Caco-2 (cell line): ENCODE measurements at regions not wholly inside any gene's neighbourhood (a gene's known extent, or its start where the extent isn't known, plus 50 kb on each side); places are given as distances from the start of the nearest gene placed in this dataset.

Source experiments
- BruUV-seq: library from RNA; stranded (reverse); fragments of 400-500 nt; replicated peaks from 2 replicates; lab custom pipeline; 2021; lab: Mats Ljungman, UMichigan
- CTCF ChIA-PET: fragments of 300-600 bp; sonication (Branson Sonifier 250); formaldehyde crosslinking; loops from one replicate; lab custom pipeline; 2022; ENCODE audit warnings: antibody characterized with exemption; lab: Charles Lee
- POLR2A ChIA-PET: fragments of 300-600 bp; sonication (Branson Sonifier 250); formaldehyde crosslinking; loops from one replicate; lab custom pipeline; 2022; ENCODE audit warnings: antibody characterized with exemption; lab: Charles Lee
- DNase-seq, 2 experiments: peaks; one replicate each; pipeline versions ENCODE4 v3.0.0 to v3.0.0-alpha.2; 2020 to 2022
- H3K27me3 ChIP-seq: replicated peaks from 2 replicates; pipeline ENCODE4 v1.6.0; 2011; ENCODE audit warnings: low read length; ENCODE audit not compliant: control insufficient read depth, insufficient read depth
- H3K36me3 ChIP-seq: 2 replicates; pipeline ENCODE4 v1.5.1; 2011; ENCODE audit warnings: low read length; ENCODE audit not compliant: control insufficient read depth, insufficient read depth
- H3K4me1 ChIP-seq: fragments of 250-450 bp; sonication (Bioruptor Pico); 2 replicates; pipeline ENCODE4 v1.5.1; 2020; ENCODE audit warnings: mild to moderate bottlenecking
- H3K4me3 ChIP-seq: 2 replicates; pipeline ENCODE4 v1.5.1; 2011; ENCODE audit warnings: low read depth, mild to moderate bottlenecking, control low read depth, low read length
- H3K9me3 ChIP-seq: fragments of 250-450 bp; sonication (Bioruptor Pico); 2 replicates; pipeline ENCODE4 v1.5.1; 2020; ENCODE audit warnings: mild to moderate bottlenecking, moderate library complexity
- H3K27ac Mint-ChIP-seq: one replicate; pipeline ENCODE4 v1.8.0; 2022; ENCODE audit warnings: mixed read lengths; ENCODE audit not compliant: unreplicated experiment
- H3K27me3 Mint-ChIP-seq: one replicate; pipeline ENCODE4 v1.8.0; 2022; ENCODE audit warnings: mixed read lengths; ENCODE audit not compliant: insufficient read depth, unreplicated experiment
- H3K36me3 Mint-ChIP-seq: one replicate; pipeline ENCODE4 v1.8.0; 2022; ENCODE audit warnings: mild to moderate bottlenecking, mixed read lengths; ENCODE audit not compliant: insufficient read depth, unreplicated experiment
- H3K4me1 Mint-ChIP-seq: one replicate; pipeline ENCODE4 v1.8.0; 2022; ENCODE audit warnings: low read depth, mixed read lengths; ENCODE audit not compliant: unreplicated experiment
- H3K4me3 Mint-ChIP-seq: one replicate; pipeline ENCODE4 v1.8.0; 2022; ENCODE audit warnings: mild to moderate bottlenecking, moderate library complexity, mixed read lengths; ENCODE audit not compliant: unreplicated experiment
- H3K9me3 Mint-ChIP-seq: one replicate; pipeline ENCODE4 v1.8.0; 2022; ENCODE audit warnings: mixed read lengths; ENCODE audit not compliant: unreplicated experiment
- CTCF ChIP-seq, 2 experiments: fragments of 200-600 bp in 1 of 2; IDR thresholded peaks; 1 replicate in 1 of 2; 2 replicates in 1 of 2; pipeline versions ENCODE4 v1.5.1 to v1.8.0; 2011 to 2022; ENCODE audit warnings: antibody characterized with exemption in 1 of 2, control low read depth in 1 of 2, inconsistent platforms in 1 of 2, low read depth in 1 of 2, low read length in 1 of 2, mild to moderate bottlenecking in 1 of 2, moderate library complexity in 1 of 2; ENCODE audit not compliant: insufficient read depth in 1 of 2, severe bottlenecking in 1 of 2, unreplicated experiment in 1 of 2
- intact Hi-C: fragments of 100-400 bp; cut with micrococcal nuclease; formaldehyde crosslinking; loops from one replicate; pipeline ENCODE4 v1.10.0; 2022; ENCODE audit not compliant: unreplicated experiment

DNA sequence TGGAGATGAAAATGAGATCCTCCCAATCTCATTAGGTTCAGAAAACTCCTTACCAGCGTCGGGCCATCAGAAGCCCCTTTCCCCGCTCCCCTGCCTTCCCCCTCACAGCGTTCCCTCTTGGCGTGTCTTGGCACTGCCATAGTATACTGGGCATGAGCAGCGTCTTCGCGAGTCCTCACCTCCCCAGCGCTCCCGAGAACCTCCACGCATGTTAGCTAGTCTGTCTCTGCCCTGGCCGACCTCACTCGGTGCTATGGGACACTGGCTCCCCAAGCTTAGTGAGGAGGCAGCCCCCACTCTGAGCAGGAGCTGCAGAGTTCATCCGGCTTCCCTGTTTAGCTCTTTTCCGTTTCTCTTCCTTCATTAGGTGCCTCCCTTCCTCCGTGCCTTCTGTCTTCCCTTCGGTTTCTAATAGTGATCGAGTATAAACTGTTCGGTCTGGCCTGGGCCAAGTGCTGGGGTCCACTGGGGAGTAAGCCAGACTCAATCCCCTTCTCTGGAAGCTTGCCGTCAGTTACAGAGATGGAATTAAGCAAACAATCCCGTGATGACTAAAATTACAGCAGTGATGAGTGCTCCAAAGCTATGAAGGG is 63.8 kb upstream of the OPCML start:
- POLR2A ChIA-PET, result no interaction called here
- no peaks in the 10 kb centered on the region; the same call in 1 of the 2 replicates for H3K9me3 ChIP-seq
- no peaks in the 10 kb centered on the region for H3K36me3 Mint-ChIP-seq

GRCh38 chr11:133593036-133593435 is 60.7 kb upstream of the OPCML start:
- Mint-ChIP-seq H3K4me1 (no peaks in the 10 kb centered on the region), H3K27me3 (peaks cover 11% of the 10 kb centered on the region), H3K36me3 (no peaks in the 10 kb centered on the region), H3K4me3 (no peak overlapping the region), H3K27ac (no peak overlapping the region), H3K9me3 (no peaks in the 10 kb centered on the region)
- no peaks in the 10 kb centered on the region for H3K27me3 ChIP-seq
- no peak overlapping the region for H3K4me3 ChIP-seq
- POLR2A ChIA-PET, result no interaction called here
- intact Hi-C loops, result no loop called here
- no peaks in the 10 kb centered on the region; the same call in 1 of the 2 replicates for H3K9me3 ChIP-seq
- CTCF ChIA-PET, result interaction anchor here (0.6 kb wide), 1 partner anchor 209 kb away, joined by 5 read pairs; no protein-coding TSS in a partner anchor
- BruUV-seq, result no TSS peak
- DNase-seq, result no peak
- TF ChIP-seq CTCF (IDR thresholded peaks at IDR 0.05; ENCODE audit: insufficient read depth in 1 of 2, low read depth in 1 of 2, low read length in 1 of 2, severe bottlenecking in 1 of 2, unreplicated experiment in 1 of 2), result no peak
- no peaks in the 10 kb centered on the region for H3K4me1 ChIP-seq
- H3K36me3 ChIP-seq, result no peaks in the 10 kb centered on the region

More for the DNA sequence above, 63.8 kb upstream of the OPCML start:
- Mint-ChIP-seq H3K4me1 (no peaks in the 10 kb centered on the region), H3K4me3 (no peak overlapping the region), H3K27me3 (peaks cover 13% of the 10 kb centered on the region), H3K27ac (no peak overlapping the region), H3K9me3 (no peaks in the 10 kb centered on the region)
- Histone ChIP-seq H3K27me3 (no peaks in the 10 kb centered on the region), H3K36me3 (no peaks in the 10 kb centered on the region), H3K4me1 (no peaks in the 10 kb centered on the region), H3K4me3 (no peak overlapping the region)
- CTCF ChIA-PET, result no interaction called here
- TF ChIP-seq CTCF (IDR thresholded peaks at IDR 0.05; ENCODE audit: insufficient read depth in 1 of 2, low read depth in 1 of 2, low read length in 1 of 2, severe bottlenecking in 1 of 2, unreplicated experiment in 1 of 2), result no peak
- DNase-seq, result no peak
- intact Hi-C loops, result no loop called here
- no TSS peak for BruUV-seq

- H3K4me3 Mint-ChIP-seq, result no peak overlapping the region
- H3K9me3 Mint-ChIP-seq, result no peaks in the 10 kb centered on the region
- no peaks in the 10 kb centered on the region for H3K36me3 ChIP-seq
- no peak overlapping the region for H3K4me3 ChIP-seq
- POLR2A ChIA-PET, result no interaction called here
- no peak for DNase-seq
- no peaks in the 10 kb centered on the region for H3K27me3 ChIP-seq
- CTCF ChIA-PET, result no interaction called here
- H3K4me1 ChIP-seq, result no peaks in the 10 kb centered on the region
- intact Hi-C loops, result no loop called here
- H3K36me3 Mint-ChIP-seq, result no peaks in the 10 kb centered on the region
- no peak for TF ChIP-seq CTCF (IDR thresholded peaks at IDR 0.05; ENCODE audit: insufficient read depth in 1 of 2, low read depth in 1 of 2, low read length in 1 of 2, severe bottlenecking in 1 of 2, unreplicated experiment in 1 of 2)
- no peak overlapping the region for H3K27ac Mint-ChIP-seq
- H3K9me3 ChIP-seq, result no peaks in the 10 kb centered on the region; the same call in 1 of the 2 replicates
- no peaks in the 10 kb centered on the region for H3K4me1 Mint-ChIP-seq
- no TSS peak for BruUV-seq
- no peaks in the 10 kb centered on the region for H3K27me3 Mint-ChIP-seq
These were observed 54.7 kb upstream of the OPCML start for GRCh38 chr11:133586903-133587517.
